ENCODE measurements at regions not wholly inside any gene's neighbourhood (a gene's known extent, or its start where the extent isn't known, plus 50 kb on each side); places are given as distances from the start of the nearest gene placed in this dataset.

GRCh38 chr3:154886437-154886836, 193.7 kb upstream of the MME start:
- H2BK120ac ChIP-seq (ENCODE audit: low read depth, low read length): no peak overlapping the region
- H4K8ac ChIP-seq (ENCODE audit: low read depth, low read length): no peak overlapping the region
- no peak overlapping the region for H2AK5ac ChIP-seq (ENCODE audit: low read length)
- H3K36me3 ChIP-seq (ENCODE audit: control insufficient read depth, insufficient read depth, low read length): no peaks in the 10 kb centered on the region
- no peak overlapping the region for H3K56ac ChIP-seq (ENCODE audit: low read length)
- no peak overlapping the region for H3K23ac ChIP-seq (ENCODE audit: low read length)
- H4K5ac ChIP-seq (ENCODE audit: low read length): no peak overlapping the region
- no peak overlapping the region for H3K4me3 ChIP-seq (ENCODE audit: low read length)
- H3K4ac ChIP-seq (ENCODE audit: low read depth, low read length): no peak overlapping the region
- H3K79me2 ChIP-seq (ENCODE audit: control insufficient read depth, insufficient read depth, low read length): no peaks in the 10 kb centered on the region
- H3K4me1 ChIP-seq (ENCODE audit: control insufficient read depth, low read depth, low read length): no peaks in the 10 kb centered on the region
- H3K79me1 ChIP-seq (ENCODE audit: low read length): no peaks in the 10 kb centered on the region
- no peaks in the 10 kb centered on the region for H3K27me3 ChIP-seq (ENCODE audit: insufficient read depth, low read length, poor library complexity)
- no peak overlapping the region for H3K9ac ChIP-seq (ENCODE audit: low read length)
- no peak overlapping the region for H2BK5ac ChIP-seq (ENCODE audit: low read length)
- DNase-seq: peak; percentile 11
- H3K4me2 ChIP-seq (ENCODE audit: low read length): no peak overlapping the region
- WGBS (ENCODE audit: extremely low coverage, insufficient coverage, low lambda C conversion rate): no CpG with 5 or more reads among the region's 3 CpGs
- H2BK15ac ChIP-seq (replicated peaks; ENCODE audit: low read depth): no peak overlapping the region
- H3K18ac ChIP-seq (ENCODE audit: low read length): no peak overlapping the region
- no peak overlapping the region for H3K27ac ChIP-seq (ENCODE audit: low read depth, low read length)

- no CpG with 5 or more reads among the region's 3 CpGs for WGBS (ENCODE audit: extremely low coverage, insufficient coverage, low lambda C conversion rate)
- Histone ChIP-seq H2BK120ac (ENCODE audit: low read depth, low read length) (no peak overlapping the region), H3K27ac (ENCODE audit: low read depth, low read length) (no peak overlapping the region), H4K5ac (ENCODE audit: low read length) (no peak overlapping the region), H3K4me1 (ENCODE audit: control insufficient read depth, low read depth, low read length) (no peaks in the 10 kb centered on the region), H3K4me2 (ENCODE audit: low read length) (no peak overlapping the region), H3K56ac (ENCODE audit: low read length) (no peak overlapping the region), H2BK15ac (replicated peaks; ENCODE audit: low read depth) (no peak overlapping the region), H3K18ac (ENCODE audit: low read length) (no peak overlapping the region), H3K79me2 (ENCODE audit: control insufficient read depth, insufficient read depth, low read length) (no peaks in the 10 kb centered on the region), H2AK5ac (ENCODE audit: low read length) (no peak overlapping the region), H3K27me3 (ENCODE audit: insufficient read depth, low read length, poor library complexity) (no peaks in the 10 kb centered on the region), H3K4me3 (ENCODE audit: low read length) (no peak overlapping the region), H3K79me1 (ENCODE audit: low read length) (no peaks in the 10 kb centered on the region), H3K4ac (ENCODE audit: low read depth, low read length) (no peak overlapping the region), H4K8ac (ENCODE audit: low read depth, low read length) (no peak overlapping the region), H3K36me3 (ENCODE audit: control insufficient read depth, insufficient read depth, low read length) (no peaks in the 10 kb centered on the region), H3K9ac (ENCODE audit: low read length) (no peak overlapping the region), H3K23ac (ENCODE audit: low read length) (no peak overlapping the region), H2BK5ac (ENCODE audit: low read length) (no peak overlapping the region)
- DNase-seq: no peak
These were observed 194.7 kb upstream of the MME start for GRCh38 chr3:154885418-154885817.

GRCh38 chr3:154884952-154885351, 195.2 kb upstream of the MME start:
- no peak overlapping the region for H3K18ac ChIP-seq (ENCODE audit: low read length)
- H2BK15ac ChIP-seq (replicated peaks; ENCODE audit: low read depth): no peak overlapping the region
- H3K79me2 ChIP-seq (ENCODE audit: control insufficient read depth, insufficient read depth, low read length): no peaks in the 10 kb centered on the region
- DNase-seq: no peak
- no peak overlapping the region for H3K27ac ChIP-seq (ENCODE audit: low read depth, low read length)
- H3K9ac ChIP-seq (ENCODE audit: low read length): no peak overlapping the region
- no peak overlapping the region for H2BK5ac ChIP-seq (ENCODE audit: low read length)
- H4K8ac ChIP-seq (ENCODE audit: low read depth, low read length): no peak overlapping the region
- H3K27me3 ChIP-seq (ENCODE audit: insufficient read depth, low read length, poor library complexity): no peaks in the 10 kb centered on the region
- H3K4ac ChIP-seq (ENCODE audit: low read depth, low read length): no peak overlapping the region
- no peak overlapping the region for H3K56ac ChIP-seq (ENCODE audit: low read length)
- no peak overlapping the region for H2BK120ac ChIP-seq (ENCODE audit: low read depth, low read length)
- H3K79me1 ChIP-seq (ENCODE audit: low read length): no peaks in the 10 kb centered on the region
- H4K5ac ChIP-seq (ENCODE audit: low read length): no peak overlapping the region
- no peak overlapping the region for H3K23ac ChIP-seq (ENCODE audit: low read length)
- H3K36me3 ChIP-seq (ENCODE audit: control insufficient read depth, insufficient read depth, low read length): no peaks in the 10 kb centered on the region
- no peak overlapping the region for H2AK5ac ChIP-seq (ENCODE audit: low read length)
- H3K4me3 ChIP-seq (ENCODE audit: low read length): no peak overlapping the region
- H3K4me2 ChIP-seq (ENCODE audit: low read length): no peak overlapping the region
- no peaks in the 10 kb centered on the region for H3K4me1 ChIP-seq (ENCODE audit: control insufficient read depth, low read depth, low read length)

- H2BK15ac ChIP-seq (replicated peaks; ENCODE audit: low read depth): no peak overlapping the region
These were observed 205.0 kb upstream of the MME start for GRCh38 chr3:154875142-154875541.

GRCh38 chr3:154872696-154873095, 207.4 kb upstream of the MME start:
- H3K79me1 ChIP-seq (ENCODE audit: low read length): no peaks in the 10 kb centered on the region
- no peak overlapping the region for H3K4ac ChIP-seq (ENCODE audit: low read depth, low read length)
- no peaks in the 10 kb centered on the region for H3K4me1 ChIP-seq (ENCODE audit: control insufficient read depth, low read depth, low read length)
- H3K9ac ChIP-seq (ENCODE audit: low read length): no peak overlapping the region
- no peak overlapping the region for H3K4me3 ChIP-seq (ENCODE audit: low read length)
- no peak overlapping the region for H3K18ac ChIP-seq (ENCODE audit: low read length)
- DNase-seq: no peak
- H3K27me3 ChIP-seq (ENCODE audit: insufficient read depth, low read length, poor library complexity): no peaks in the 10 kb centered on the region
- H2BK15ac ChIP-seq (replicated peaks; ENCODE audit: low read depth): no peak overlapping the region
- no peak overlapping the region for H4K5ac ChIP-seq (ENCODE audit: low read length)
- H4K8ac ChIP-seq (ENCODE audit: low read depth, low read length): no peak overlapping the region
- no peak overlapping the region for H3K4me2 ChIP-seq (ENCODE audit: low read length)
- H3K36me3 ChIP-seq (ENCODE audit: control insufficient read depth, insufficient read depth, low read length): no peaks in the 10 kb centered on the region
- no peak overlapping the region for H3K56ac ChIP-seq (ENCODE audit: low read length)
- H3K27ac ChIP-seq (ENCODE audit: low read depth, low read length): no peak overlapping the region
- H2AK5ac ChIP-seq (ENCODE audit: low read length): no peak overlapping the region
- no peak overlapping the region for H2BK120ac ChIP-seq (ENCODE audit: low read depth, low read length)
- H3K23ac ChIP-seq (ENCODE audit: low read length): no peak overlapping the region
- no peak overlapping the region for H2BK5ac ChIP-seq (ENCODE audit: low read length)
- no CpG with 5 or more reads among the region's 2 CpGs for WGBS (ENCODE audit: extremely low coverage, insufficient coverage, low lambda C conversion rate)
- H3K79me2 ChIP-seq (ENCODE audit: control insufficient read depth, insufficient read depth, low read length): no peaks in the 10 kb centered on the region

More at GRCh38 chr3:154875142-154875541, 205.0 kb upstream of the MME start:
- H2BK120ac ChIP-seq (ENCODE audit: low read depth, low read length): no peak overlapping the region
- H3K4ac ChIP-seq (ENCODE audit: low read depth, low read length): no peak overlapping the region
- H3K79me2 ChIP-seq (ENCODE audit: control insufficient read depth, insufficient read depth, low read length): no peaks in the 10 kb centered on the region
- no peak overlapping the region for H2BK5ac ChIP-seq (ENCODE audit: low read length)
- DNase-seq: no peak
- no peak overlapping the region for H4K8ac ChIP-seq (ENCODE audit: low read depth, low read length)
- H3K27me3 ChIP-seq (ENCODE audit: insufficient read depth, low read length, poor library complexity): no peaks in the 10 kb centered on the region
- H3K4me1 ChIP-seq (ENCODE audit: control insufficient read depth, low read depth, low read length): no peaks in the 10 kb centered on the region
- no peak overlapping the region for H2AK5ac ChIP-seq (ENCODE audit: low read length)
- no peak overlapping the region for H3K9ac ChIP-seq (ENCODE audit: low read length)
- WGBS (ENCODE audit: extremely low coverage, insufficient coverage, low lambda C conversion rate): no CpG with 5 or more reads among the region's 7 CpGs
- H3K27ac ChIP-seq (ENCODE audit: low read depth, low read length): no peak overlapping the region
- H3K56ac ChIP-seq (ENCODE audit: low read length): no peak overlapping the region
- no peak overlapping the region for H3K18ac ChIP-seq (ENCODE audit: low read length)
- H3K4me3 ChIP-seq (ENCODE audit: low read length): no peak overlapping the region
- H3K23ac ChIP-seq (ENCODE audit: low read length): no peak overlapping the region
- H3K4me2 ChIP-seq (ENCODE audit: low read length): no peak overlapping the region
- no peak overlapping the region for H4K5ac ChIP-seq (ENCODE audit: low read length)
- no peaks in the 10 kb centered on the region for H3K36me3 ChIP-seq (ENCODE audit: control insufficient read depth, insufficient read depth, low read length)
- H3K79me1 ChIP-seq (ENCODE audit: low read length): no peaks in the 10 kb centered on the region

- Histone ChIP-seq H4K8ac (ENCODE audit: low read depth, low read length) (no peak overlapping the region), H2BK5ac (ENCODE audit: low read length) (no peak overlapping the region), H3K4ac (ENCODE audit: low read depth, low read length) (no peak overlapping the region), H3K23ac (ENCODE audit: low read length) (no peak overlapping the region), H3K4me1 (ENCODE audit: control insufficient read depth, low read depth, low read length) (no peaks in the 10 kb centered on the region), H2BK15ac (replicated peaks; ENCODE audit: low read depth) (no peak overlapping the region), H3K27me3 (ENCODE audit: insufficient read depth, low read length, poor library complexity) (no peaks in the 10 kb centered on the region), H3K79me1 (ENCODE audit: low read length) (no peaks in the 10 kb centered on the region), H2BK120ac (ENCODE audit: low read depth, low read length) (no peak overlapping the region), H3K4me3 (ENCODE audit: low read length) (no peak overlapping the region), H3K56ac (ENCODE audit: low read length) (no peak overlapping the region), H3K9ac (ENCODE audit: low read length) (no peak overlapping the region), H3K27ac (ENCODE audit: low read depth, low read length) (no peak overlapping the region), H3K79me2 (ENCODE audit: control insufficient read depth, insufficient read depth, low read length) (no peaks in the 10 kb centered on the region), H4K5ac (ENCODE audit: low read length) (no peak overlapping the region), H2AK5ac (ENCODE audit: low read length) (no peak overlapping the region), H3K4me2 (ENCODE audit: low read length) (no peak overlapping the region), H3K18ac (ENCODE audit: low read length) (no peak overlapping the region), H3K36me3 (ENCODE audit: control insufficient read depth, insufficient read depth, low read length) (no peaks in the 10 kb centered on the region)
- no CpG with 5 or more reads among the region's 6 CpGs for WGBS (ENCODE audit: extremely low coverage, insufficient coverage, low lambda C conversion rate)
- no peak for DNase-seq
These were observed 208.0 kb upstream of the MME start for GRCh38 chr3:154872074-154872473.
